OCI-LY7 (cell line): ENCODE measurements at regions not wholly inside any gene's neighbourhood (a gene's known extent, or its start where the extent isn't known, plus 50 kb on each side); places are given as distances from the start of the nearest gene placed in this dataset.

Experiments
- CTCF ChIP-seq: fragments of 200-600 bp; sonication (generic); conservative IDR thresholded peaks from 2 replicates; pipeline ENCODE4 v1.5.1; 2014; ENCODE audit warnings: mild to moderate bottlenecking, antibody characterized with exemption, low read length, moderate library complexity, mixed read lengths
- EZH2phosphoT487 ChIP-seq: fragments of 200-600 bp; sonication (generic); IDR thresholded peaks from 2 replicates; pipeline ENCODE4 v1.6.1; 2018; ENCODE audit warnings: low read depth, borderline replicate concordance, mild to moderate bottlenecking, mixed run types, antibody characterized with exemption, low read length, moderate library complexity, mixed read lengths

GRCh38 chr14:65224799-65225198 is 122.5 kb upstream of the MAX start:
- TF ChIP-seq CTCF, result no peak
- TF ChIP-seq EZH2phosphoT487, result no peak
